ENCODE measurements at regions not wholly inside any gene's neighbourhood (a gene's known extent, or its start where the extent isn't known, plus 50 kb on each side); places are given as distances from the start of the nearest gene placed in this dataset.

- no peaks in the 10 kb centered on the region for H3K36me3 ChIP-seq (ENCODE audit: control insufficient read depth, insufficient read depth, low read length)
- no peak overlapping the region for H3K9ac ChIP-seq (ENCODE audit: insufficient read depth in 1 of 2, low read depth in 2 of 2, low read length in 2 of 2)
- FAIRE-seq = no peak
- WGBS (ENCODE audit: insufficient coverage, low coverage, missing lambda C conversion rate) = 0% methylated on average over 1 of the region's 1 CpG
- no peak for DNase-seq (ENCODE audit: extremely low read depth in 1 of 4, low spot score in 3 of 4)
- no peaks in the 10 kb centered on the region for H3K79me2 ChIP-seq (ENCODE audit: control insufficient read depth, insufficient read depth, low read length)
- BruUV-seq (replicated peaks) = no TSS peak
- H4K20me1 ChIP-seq (replicated peaks; ENCODE audit: control insufficient read depth, insufficient read depth, low read length) = no peaks in the 10 kb centered on the region
- no peak overlapping the region for H2AFZ ChIP-seq (ENCODE audit: low read depth, low read length)
- in situ Hi-C loops (cut with MboI) (no loop called here), intact Hi-C loops (cut with micrococcal nuclease) (no loop called here)
- H3K27ac ChIP-seq (ENCODE audit: extremely low read depth, low read depth, low read length) = no peak overlapping the region
- H3K4me2 ChIP-seq (ENCODE audit: insufficient read depth, low read length) = no peak overlapping the region
- no peaks in the 10 kb centered on the region; the same call in 1 of the 2 replicates for H3K9me3 ChIP-seq (replicated peaks; ENCODE audit: control insufficient read depth, insufficient read depth, low read depth, low read length)
- ChIA-PET CTCF (ENCODE audit: low intra/inter-chr PET ratio) (no interaction called here), POLR2A (no interaction called here)
- H3K9me1 ChIP-seq (ENCODE audit: control insufficient read depth, insufficient read depth, low read length) = no peaks in the 10 kb centered on the region
- no peak for ATAC-seq
- no peaks in the 10 kb centered on the region for H3K4me1 ChIP-seq (replicated peaks in 1 of 2; ENCODE audit: control insufficient read depth in 2 of 2, insufficient read depth in 2 of 2, low read length in 2 of 2)
- H3K27me3 ChIP-seq (ENCODE audit: control insufficient read depth in 2 of 2, insufficient read depth in 2 of 2, low read length in 2 of 2) = no peaks in the 10 kb centered on the region
- H3K4me3 ChIP-seq = no peak overlapping the region
- TF ChIP-seq TAL1 (IDR thresholded peaks at IDR 0.05) (no peak), NR2C2 (CRISPR knock-in tag; IDR thresholded peaks at IDR 0.05) (no peak), NR2C2 (tag; IDR thresholded peaks at IDR 0.05) (no peak), ZFP36 (IDR thresholded peaks at IDR 0.05; ENCODE audit: low read depth, low read length, partially characterized antibody) (no peak), BCLAF1 (IDR thresholded peaks at IDR 0.05; ENCODE audit: borderline replicate concordance in 1 of 2, control insufficient read depth in 1 of 2, low read depth in 2 of 2, low read length in 1 of 2) (no peak), HIVEP1 (CRISPR knock-in tag; IDR thresholded peaks at IDR 0.05) (no peak), ZNF778 (CRISPR knock-in tag; IDR thresholded peaks at IDR 0.05) (no peak), TEAD2 (tag; IDR thresholded peaks at IDR 0.05) (no peak), GATAD2A (IDR thresholded peaks at IDR 0.05) (no peak), CBX8 (IDR thresholded peaks at IDR 0.05; ENCODE audit: borderline replicate concordance, extremely low read depth, low read depth, low read length, poor library complexity, severe bottlenecking) (no peak), ZNF551 (CRISPR knock-in tag; IDR thresholded peaks at IDR 0.05) (no peak), RBM34 (IDR thresholded peaks at IDR 0.05; ENCODE audit: borderline replicate concordance, insufficient read depth, low read length) (no peak), MAFF (IDR thresholded peaks at IDR 0.05; ENCODE audit: low read length) (peak; percentile 87), CHD2 (IDR thresholded peaks at IDR 0.05; ENCODE audit: low read depth, low read length) (no peak), NFIC (IDR thresholded peaks at IDR 0.05) (no peak), E2F8 (IDR thresholded peaks at IDR 0.05; ENCODE audit: low read depth, partially characterized antibody) (no peak), BCOR (IDR thresholded peaks at IDR 0.05) (no peak), MAFG (tag; conservative IDR thresholded peaks at IDR 0.05) (peak; percentile 72), NFIX (CRISPR knock-in tag; IDR thresholded peaks at IDR 0.05; ENCODE audit: low read depth) (no peak)
- TF ChIP-seq, protein P1, sequence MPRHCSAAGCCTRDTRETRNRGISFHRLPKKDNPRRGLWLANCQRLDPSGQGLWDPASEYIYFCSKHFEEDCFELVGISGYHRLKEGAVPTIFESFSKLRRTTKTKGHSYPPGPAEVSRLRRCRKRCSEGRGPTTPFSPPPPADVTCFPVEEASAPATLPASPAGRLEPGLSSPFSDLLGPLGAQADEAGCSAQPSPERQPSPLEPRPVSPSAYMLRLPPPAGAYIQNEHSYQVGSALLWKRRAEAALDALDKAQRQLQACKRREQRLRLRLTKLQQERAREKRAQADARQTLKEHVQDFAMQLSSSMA (CRISPR knock-in tag; IDR thresholded peaks at IDR 0.05) = no peak
These were observed 841.0 kb downstream of the OTOL1 start for GRCh38 chr3:162337630-162338029.
